NT2/D1 (cell line): ENCODE measurements at regions not wholly inside any gene's neighbourhood (a gene's known extent, or its start where the extent isn't known, plus 50 kb on each side); places are given as distances from the start of the nearest gene placed in this dataset.

Experiments used
- SUZ12 ChIP-seq: IDR thresholded peaks from 2 replicates; pipeline ENCODE4 v1.6.1; 2011; ENCODE audit not compliant: insufficient read length, insufficient read depth; ENCODE audit errors: extremely low read depth
- ZNF274 ChIP-seq: IDR thresholded peaks from 2 replicates; pipeline ENCODE4 v1.6.1; 2011; ENCODE audit warnings: mild to moderate bottlenecking, low read depth, low read length

- no peak for TF ChIP-seq ZNF274
- no peak for TF ChIP-seq SUZ12
These were observed 364.8 kb upstream of the SORCS1 start for GRCh38 chr10:107529350-107529749.
